ENCODE measurements at regions not wholly inside any gene's neighbourhood (a gene's known extent, or its start where the extent isn't known, plus 50 kb on each side); places are given as distances from the start of the nearest gene placed in this dataset.

- no peak overlapping the region for H3K4me3 ChIP-seq (ENCODE audit: low read length)
- H3K4me3 Mint-ChIP-seq, result no peak overlapping the region
- intact Hi-C loops (cut with DNase I, micrococcal nuclease), result no loop called here
- H3K4me1 Mint-ChIP-seq (ENCODE audit: low read depth), result no peaks in the 10 kb centered on the region
- POLR2A ChIA-PET, result no interaction called here
- H3K27me3 Mint-ChIP-seq, result no peaks in the 10 kb centered on the region
- no peak for TF ChIP-seq CTCF (IDR thresholded peaks at IDR 0.05)
- CTCF ChIA-PET, result no interaction called here
- ATAC-seq (ENCODE audit: poor library complexity) (no peak), DNase-seq (no peak)
- H3K9me3 ChIP-seq (ENCODE audit: control insufficient read depth in 1 of 2, insufficient read depth in 1 of 2, low read length in 2 of 2), result no peaks in the 10 kb centered on the region
- H3K27ac ChIP-seq (ENCODE audit: low read depth in 1 of 2, low read length in 2 of 2), result no peak overlapping the region
- no peak overlapping the region for H3K27ac Mint-ChIP-seq
- H3K9me3 Mint-ChIP-seq, result no peaks in the 10 kb centered on the region
- H3K36me3 Mint-ChIP-seq (ENCODE audit: low read depth), result no peaks in the 10 kb centered on the region
- no peaks in the 10 kb centered on the region for H3K27me3 ChIP-seq (ENCODE audit: control insufficient read depth in 1 of 2, insufficient read depth in 2 of 2, low read length in 2 of 2)
- no peaks in the 10 kb centered on the region for H3K36me3 ChIP-seq (ENCODE audit: insufficient read depth, low read length)
- no peaks in the 10 kb centered on the region for H3K4me1 ChIP-seq (ENCODE audit: insufficient read depth, low read length)
Observed at GRCh38 chrX:121894756-121895155, 847.3 kb downstream of the GLUD2 start.

DNA sequence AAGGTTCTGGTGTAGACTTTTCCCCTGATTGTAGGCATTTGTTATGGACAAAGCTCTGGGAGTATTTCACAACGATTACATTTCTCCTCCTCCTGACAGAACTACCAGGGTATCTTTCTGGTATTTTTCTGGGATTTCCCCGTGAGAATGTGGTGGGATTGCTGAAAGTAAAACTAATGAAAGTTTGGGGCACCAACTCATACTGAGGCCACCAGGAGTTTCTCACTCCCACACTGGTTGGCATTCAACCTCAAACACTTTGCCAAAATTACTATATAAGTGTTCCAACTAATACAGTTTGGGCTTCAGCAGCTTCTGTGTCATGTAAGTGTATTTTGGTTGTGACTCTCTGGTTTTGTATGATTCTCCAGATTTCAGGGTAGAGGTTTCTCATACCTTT is 855.1 kb downstream of the GLUD2 start:
- POLR2A ChIA-PET, result no interaction called here
- Mint-ChIP-seq H3K4me3 (no peak overlapping the region), H3K4me1 (ENCODE audit: low read depth) (no peaks in the 10 kb centered on the region), H3K9me3 (no peaks in the 10 kb centered on the region), H3K27ac (no peak overlapping the region), H3K36me3 (ENCODE audit: low read depth) (no peaks in the 10 kb centered on the region), H3K27me3 (no peaks in the 10 kb centered on the region)
- H3K27ac ChIP-seq (ENCODE audit: low read depth in 1 of 2, low read length in 2 of 2), result no peak overlapping the region
- DNase-seq (no peak), ATAC-seq (ENCODE audit: poor library complexity) (no peak)
- no peaks in the 10 kb centered on the region for H3K36me3 ChIP-seq (ENCODE audit: insufficient read depth, low read length)
- intact Hi-C loops (cut with DNase I, micrococcal nuclease), result no loop called here
- no peaks in the 10 kb centered on the region for H3K4me1 ChIP-seq (ENCODE audit: insufficient read depth, low read length)
- H3K4me3 ChIP-seq (ENCODE audit: low read length), result no peak overlapping the region
- no peak for TF ChIP-seq CTCF (IDR thresholded peaks at IDR 0.05)
- CTCF ChIA-PET, result no interaction called here
- no peaks in the 10 kb centered on the region for H3K27me3 ChIP-seq (ENCODE audit: control insufficient read depth in 1 of 2, insufficient read depth in 2 of 2, low read length in 2 of 2)
- no peaks in the 10 kb centered on the region for H3K9me3 ChIP-seq (ENCODE audit: control insufficient read depth in 1 of 2, insufficient read depth in 1 of 2, low read length in 2 of 2)

DNA sequence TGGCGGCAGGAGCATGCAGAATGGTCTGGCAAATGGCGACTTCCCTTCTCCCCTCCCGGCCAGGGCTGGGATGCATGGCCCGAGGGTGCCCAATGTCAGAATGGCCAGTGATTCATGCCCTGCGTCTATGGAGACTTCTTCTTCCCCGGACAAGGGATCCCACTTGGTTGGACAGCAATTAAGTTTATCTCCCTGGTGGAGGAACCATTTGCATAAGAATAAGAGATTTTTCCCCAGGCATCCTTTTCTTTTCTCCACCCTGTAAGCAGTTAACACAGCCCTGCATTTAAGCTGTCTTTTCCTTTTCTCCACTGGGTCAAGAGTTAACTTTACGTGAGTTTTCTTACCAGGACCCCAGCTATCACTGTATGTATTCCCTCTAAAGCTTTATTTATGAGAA is 856.6 kb downstream of the GLUD2 start:
- no peaks in the 10 kb centered on the region for H3K36me3 ChIP-seq (ENCODE audit: insufficient read depth, low read length)
- TF ChIP-seq CTCF (IDR thresholded peaks at IDR 0.05), result no peak
- intact Hi-C loops (cut with DNase I, micrococcal nuclease), result no loop called here

More for the DNA sequence above, 856.6 kb downstream of the GLUD2 start:
- no peaks in the 10 kb centered on the region for H3K36me3 Mint-ChIP-seq (ENCODE audit: low read depth)
- POLR2A ChIA-PET, result no interaction called here
- CTCF ChIA-PET, result interaction anchor here (0.7 kb wide), 1 partner anchor 829 kb away, joined by 4 read pairs; no protein-coding TSS in a partner anchor
- H3K9me3 Mint-ChIP-seq, result no peaks in the 10 kb centered on the region
- no peak for ATAC-seq (ENCODE audit: poor library complexity)
- no peak overlapping the region for H3K4me3 Mint-ChIP-seq
- Histone ChIP-seq H3K4me3 (ENCODE audit: low read length) (no peak overlapping the region), H3K4me1 (ENCODE audit: insufficient read depth, low read length) (no peaks in the 10 kb centered on the region), H3K27ac (ENCODE audit: low read depth in 1 of 2, low read length in 2 of 2) (no peak overlapping the region), H3K27me3 (ENCODE audit: control insufficient read depth in 1 of 2, insufficient read depth in 2 of 2, low read length in 2 of 2) (no peaks in the 10 kb centered on the region), H3K9me3 (ENCODE audit: control insufficient read depth in 1 of 2, insufficient read depth in 1 of 2, low read length in 2 of 2) (no peaks in the 10 kb centered on the region)
- no peak for DNase-seq
- no peaks in the 10 kb centered on the region for H3K4me1 Mint-ChIP-seq (ENCODE audit: low read depth)
- no peak overlapping the region for H3K27ac Mint-ChIP-seq
- no peaks in the 10 kb centered on the region for H3K27me3 Mint-ChIP-seq
